Tibial nerve (tissue), 3 donors: ENCODE measurements at regions not wholly inside any gene's neighbourhood (a gene's known extent, or its start where the extent isn't known, plus 50 kb on each side); places are given as distances from the start of the nearest gene placed in this dataset.

ENCODE experiments used
- CTCF ChIP-seq, 5 experiments: fragments of 200-600 bp in 3 of 5; fragments of 450-650 bp in 2 of 5; sonication (generic) in 3 of 5; IDR thresholded peaks; one replicate each; pipeline ENCODE4 v1.5.1; 2016 to 2019; ENCODE audit warnings: antibody characterized with exemption in 5 of 5, mild to moderate bottlenecking in 3 of 5, moderate library complexity in 2 of 5
- POLR2A ChIP-seq, 2 donors: fragments of 450-650 bp; IDR thresholded peaks; one replicate each; pipeline ENCODE4 v1.6.1; 2017; ENCODE audit warnings: antibody characterized with exemption in 2 of 2, mild to moderate bottlenecking in 2 of 2, moderate library complexity in 2 of 2

GRCh38 chr4:23958749-23959148 lies 68.9 kb upstream of the PPARGC1A start:
- TF ChIP-seq CTCF (IDR thresholded peaks at IDR 0.05) (no peak), POLR2A (IDR thresholded peaks at IDR 0.05) (no peak)
